ENCODE measurements at regions not wholly inside any gene's neighbourhood (a gene's known extent, or its start where the extent isn't known, plus 50 kb on each side); places are given as distances from the start of the nearest gene placed in this dataset.

- intact Hi-C loops (cut with micrococcal nuclease) = no loop called here
- ChIA-PET POLR2A (no interaction called here), CTCF (no interaction called here)
- no peaks in the 10 kb centered on the region for H3K4me1 Mint-ChIP-seq
- H3K4me3 Mint-ChIP-seq = no peak overlapping the region
- DNase-seq = no peak
- H3K27me3 Mint-ChIP-seq = no peaks in the 10 kb centered on the region
- no peaks in the 10 kb centered on the region for H3K9me3 Mint-ChIP-seq
- no peak for TF ChIP-seq CTCF (IDR thresholded peaks at IDR 0.05)
- H3K36me3 Mint-ChIP-seq (ENCODE audit: low read depth) = no peaks in the 10 kb centered on the region
- ATAC-seq (ENCODE audit: low read depth) = no peak
- no peak overlapping the region for H3K27ac Mint-ChIP-seq
These were observed 763.6 kb downstream of the CDH11 start for GRCh38 chr16:64358291-64358690.

GRCh38 chr16:64356267-64356666, 765.6 kb downstream of the CDH11 start:
- CTCF ChIA-PET = no interaction called here
- H3K27ac Mint-ChIP-seq = no peak overlapping the region
- H3K27me3 Mint-ChIP-seq = no peaks in the 10 kb centered on the region
- H3K4me3 Mint-ChIP-seq = no peak overlapping the region
- DNase-seq (no peak), ATAC-seq (ENCODE audit: low read depth) (no peak)
- intact Hi-C loops (cut with micrococcal nuclease) = no loop called here
- H3K4me1 Mint-ChIP-seq = no peaks in the 10 kb centered on the region
- no peak for TF ChIP-seq CTCF (IDR thresholded peaks at IDR 0.05)
- POLR2A ChIA-PET = no interaction called here
- no peaks in the 10 kb centered on the region for H3K9me3 Mint-ChIP-seq
- H3K36me3 Mint-ChIP-seq (ENCODE audit: low read depth) = no peaks in the 10 kb centered on the region

GRCh38 chr16:64352246-64352645, 769.6 kb downstream of the CDH11 start:
- Mint-ChIP-seq H3K27me3 (no peaks in the 10 kb centered on the region), H3K4me3 (no peak overlapping the region), H3K9me3 (no peaks in the 10 kb centered on the region), H3K4me1 (no peaks in the 10 kb centered on the region), H3K36me3 (ENCODE audit: low read depth) (no peaks in the 10 kb centered on the region), H3K27ac (no peak overlapping the region)
- intact Hi-C loops (cut with micrococcal nuclease) = no loop called here
- CTCF ChIA-PET = no interaction called here
- ATAC-seq (ENCODE audit: low read depth) (no peak), DNase-seq (no peak)
- POLR2A ChIA-PET = no interaction called here
- TF ChIP-seq CTCF (IDR thresholded peaks at IDR 0.05) = no peak

GRCh38 chr16:64351121-64351520, 770.7 kb downstream of the CDH11 start:
- intact Hi-C loops (cut with micrococcal nuclease) = no loop called here
- CTCF ChIA-PET = no interaction called here
- H3K9me3 Mint-ChIP-seq = no peaks in the 10 kb centered on the region
- no peak for TF ChIP-seq CTCF (IDR thresholded peaks at IDR 0.05)
- H3K4me3 Mint-ChIP-seq = no peak overlapping the region
- H3K4me1 Mint-ChIP-seq = no peaks in the 10 kb centered on the region
- no peak for DNase-seq
- no peaks in the 10 kb centered on the region for H3K36me3 Mint-ChIP-seq (ENCODE audit: low read depth)
- no peaks in the 10 kb centered on the region for H3K27me3 Mint-ChIP-seq
- no peak for ATAC-seq (ENCODE audit: low read depth)
- no peak overlapping the region for H3K27ac Mint-ChIP-seq
- POLR2A ChIA-PET = no interaction called here

- ATAC-seq (ENCODE audit: low read depth) (no peak), DNase-seq (no peak)
- CTCF ChIA-PET = no interaction called here
- H3K4me3 Mint-ChIP-seq = no peak overlapping the region
- H3K36me3 Mint-ChIP-seq (ENCODE audit: low read depth) = no peaks in the 10 kb centered on the region
- POLR2A ChIA-PET = no interaction called here
- H3K9me3 Mint-ChIP-seq = peaks cover 3% of the 10 kb centered on the region
- H3K4me1 Mint-ChIP-seq = no peaks in the 10 kb centered on the region
- intact Hi-C loops (cut with micrococcal nuclease) = no loop called here
- TF ChIP-seq CTCF (IDR thresholded peaks at IDR 0.05) = no peak
- H3K27ac Mint-ChIP-seq = no peak overlapping the region
- H3K27me3 Mint-ChIP-seq = no peaks in the 10 kb centered on the region
These were observed 775.8 kb downstream of the CDH11 start for GRCh38 chr16:64346080-64346479.

All from activated B cell treated with CpG ODN at 0.5 μM for 24 hours (primary cell).